ENCODE measurements at regions not wholly inside any gene's neighbourhood (a gene's known extent, or its start where the extent isn't known, plus 50 kb on each side); places are given as distances from the start of the nearest gene placed in this dataset.
"Not testable (repeated sequence)": the region's sequence is repeated elsewhere in the genome, so short reads cannot be mapped to it uniquely, and the experiment has no call there.

DNA sequence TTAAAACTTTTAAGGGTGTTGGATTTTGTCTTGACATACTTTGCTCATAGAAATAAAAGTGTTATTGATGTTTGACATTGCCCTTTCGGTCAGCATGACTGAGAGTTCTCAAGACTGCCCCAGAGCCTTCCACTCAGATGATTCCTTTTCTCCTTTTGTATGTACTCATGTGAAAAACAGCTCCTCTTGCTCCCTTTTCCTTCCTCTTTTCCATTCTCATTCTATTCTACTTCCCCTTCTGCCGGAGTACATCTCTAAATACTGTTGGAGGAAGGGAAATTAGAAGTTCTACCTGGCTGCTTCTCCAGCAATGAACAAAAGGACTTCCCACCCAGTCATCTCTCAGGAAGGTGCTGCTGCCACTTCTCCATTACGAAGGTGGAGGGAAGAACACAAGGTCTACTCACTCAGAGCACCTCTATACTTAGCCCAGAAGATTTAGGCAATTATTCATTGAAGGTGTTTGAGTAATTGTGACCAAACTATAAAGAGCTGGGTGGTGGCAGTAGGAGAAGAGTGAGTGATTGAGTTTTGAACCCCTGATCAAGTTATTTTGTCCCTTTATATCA lies 163.8 kb upstream of the MBNL1 start:
- no peak for DNase-seq

DNA sequence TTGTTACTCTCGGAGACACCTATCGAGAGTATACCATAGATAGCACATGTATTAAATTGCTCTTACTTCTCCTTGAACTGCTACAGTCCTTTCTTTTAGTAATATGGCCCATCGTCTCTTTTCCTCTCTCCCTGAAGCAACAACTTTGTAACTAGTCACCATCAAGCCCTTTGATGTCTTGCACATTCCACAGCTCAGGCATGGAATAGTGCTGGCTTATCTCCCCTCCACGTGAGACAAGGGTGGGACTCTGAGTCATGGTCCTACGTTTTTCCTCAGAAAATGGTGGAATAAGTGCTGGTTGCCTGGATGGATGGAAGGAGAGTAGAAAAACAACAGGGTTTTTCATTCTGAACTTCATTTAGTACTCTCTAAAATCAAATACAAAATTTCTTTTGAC lies 163.3 kb upstream of the MBNL1 start:
- no peak for DNase-seq

DNA sequence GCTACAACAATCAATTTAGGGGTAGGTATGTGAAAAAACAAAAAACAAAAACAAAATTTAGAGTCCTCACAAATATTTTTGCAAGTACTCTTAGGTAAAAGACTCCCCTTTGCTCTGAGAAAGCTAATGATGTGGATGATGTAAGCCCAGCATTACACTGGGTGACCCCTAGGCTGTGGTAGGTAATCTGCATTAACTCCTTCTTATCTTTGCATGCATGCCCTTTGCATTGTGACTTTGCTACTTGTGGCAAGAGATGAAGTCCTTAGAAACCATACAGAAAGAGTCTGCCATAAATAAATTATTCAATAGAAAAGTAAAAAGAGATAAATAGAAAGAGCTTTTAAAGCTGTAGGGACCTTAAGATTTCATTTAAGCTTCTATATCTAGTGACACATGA lies 159.7 kb upstream of the MBNL1 start:
- no peak for DNase-seq

DNA sequence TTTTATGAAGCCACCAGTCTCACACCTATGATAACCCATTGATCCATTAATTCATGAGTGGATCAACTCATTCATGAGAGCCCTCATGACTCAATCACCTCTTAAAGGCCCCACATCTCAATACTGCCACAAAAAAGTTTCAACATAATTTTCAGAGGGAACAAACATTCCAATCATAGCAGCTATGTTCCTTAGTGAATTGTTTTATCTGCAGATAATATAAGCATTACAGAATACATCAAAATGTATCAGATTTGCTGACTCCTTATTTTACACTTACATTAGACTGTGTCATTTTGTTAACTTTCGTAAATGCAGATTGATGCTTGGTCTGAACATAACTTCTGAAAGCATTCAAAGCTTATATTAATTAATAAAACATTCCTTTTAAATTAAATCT lies 155.3 kb upstream of the MBNL1 start:
- no peak for DNase-seq

DNA sequence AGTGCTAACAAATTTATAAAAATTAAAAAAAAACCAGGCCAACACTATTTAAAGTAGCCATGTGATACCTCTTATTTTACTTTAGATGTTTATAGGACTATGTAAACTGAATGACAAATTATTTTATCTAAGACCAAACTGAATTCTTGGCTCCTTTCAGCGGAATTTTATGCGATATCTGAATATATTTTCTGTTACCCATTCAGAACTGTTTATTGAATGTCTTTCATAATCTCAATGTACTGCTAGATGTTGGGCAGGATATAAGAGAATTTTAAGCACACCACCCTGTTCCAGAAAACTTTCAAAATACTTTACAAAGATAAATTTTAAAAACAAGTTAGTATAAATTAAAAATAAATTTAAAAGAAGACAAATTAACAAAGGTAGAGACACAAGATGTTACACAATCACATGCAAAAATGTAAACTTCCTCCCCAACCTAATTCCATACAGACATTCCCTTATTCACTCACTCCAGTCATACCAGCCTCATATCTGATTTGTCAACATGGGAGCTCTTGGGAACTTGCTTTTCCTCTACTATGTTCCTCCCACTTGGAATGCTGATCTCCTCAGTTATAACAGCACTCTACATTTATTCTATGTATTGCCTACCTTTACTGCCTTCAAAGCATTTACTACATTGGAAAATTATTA lies 154.6 kb upstream of the MBNL1 start:
- DNase-seq: no peak

DNA sequence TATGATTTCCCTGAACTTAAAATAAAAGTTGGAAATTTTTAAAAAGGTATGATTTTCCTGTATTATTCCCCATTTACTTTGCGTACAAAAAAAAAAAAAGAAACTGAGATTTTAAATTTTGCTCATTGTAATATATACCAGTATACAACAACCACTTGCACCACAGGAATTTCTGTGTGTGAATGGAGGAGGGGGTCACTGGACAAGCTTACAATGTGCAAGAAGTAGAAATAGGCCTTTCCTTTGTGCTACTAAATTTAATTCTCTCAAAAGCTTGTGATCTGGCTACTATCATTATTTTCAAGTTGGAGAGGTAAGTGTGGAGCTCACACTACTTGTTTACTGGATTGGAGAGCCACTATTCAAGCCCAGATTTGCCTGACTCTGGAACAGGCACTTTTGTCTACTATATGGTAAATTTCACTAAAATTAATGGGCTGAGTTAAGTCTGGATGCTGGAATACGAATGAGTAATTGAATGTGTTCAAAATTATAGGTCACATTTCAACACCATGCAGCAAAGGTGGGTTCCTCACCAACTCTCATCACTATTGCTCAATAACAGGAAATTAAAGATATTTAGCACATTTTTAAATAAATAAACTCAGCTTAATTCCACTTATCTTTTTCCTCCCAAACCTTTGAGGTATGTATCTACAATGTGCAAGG lies 148.0 kb upstream of the MBNL1 start:
- DNase-seq: no peak

DNA sequence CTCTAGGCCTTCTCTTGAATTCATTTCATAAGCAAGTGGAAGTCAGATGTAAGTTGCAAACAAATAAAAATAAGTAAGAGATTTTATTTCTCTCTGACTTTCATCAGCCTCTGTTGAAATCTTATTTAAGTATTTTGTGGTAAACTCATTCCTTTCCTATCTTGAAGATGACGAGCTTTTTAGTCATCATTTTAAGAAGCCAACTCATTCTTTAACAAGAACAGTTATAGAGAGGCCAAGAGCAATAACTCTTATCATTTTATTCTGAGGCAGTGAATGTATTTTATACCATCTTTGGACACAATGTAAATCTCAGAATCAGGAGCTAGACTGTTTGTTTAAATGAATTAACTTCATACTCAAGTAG lies 147.5 kb upstream of the MBNL1 start:
- no peak for DNase-seq

DNA sequence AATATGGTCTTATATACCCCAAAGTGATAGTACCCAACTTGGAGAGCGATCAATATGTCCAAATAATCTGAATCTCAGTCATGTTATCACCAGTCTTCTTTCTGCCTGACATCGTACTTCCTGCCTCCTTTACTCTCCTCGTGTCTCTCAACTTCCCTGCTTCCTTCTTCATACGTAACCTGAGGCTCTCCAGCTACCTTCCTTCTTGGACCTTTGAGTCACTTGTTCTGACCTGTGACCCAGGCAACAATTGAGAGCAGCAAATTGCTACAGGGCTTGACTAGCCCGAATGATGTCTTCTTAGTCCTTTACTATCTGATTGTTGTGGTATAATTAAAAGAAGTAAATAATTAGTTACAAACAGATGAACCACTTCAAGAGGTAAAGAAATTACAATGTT lies 145.9 kb upstream of the MBNL1 start:
- no peak for DNase-seq

DNA sequence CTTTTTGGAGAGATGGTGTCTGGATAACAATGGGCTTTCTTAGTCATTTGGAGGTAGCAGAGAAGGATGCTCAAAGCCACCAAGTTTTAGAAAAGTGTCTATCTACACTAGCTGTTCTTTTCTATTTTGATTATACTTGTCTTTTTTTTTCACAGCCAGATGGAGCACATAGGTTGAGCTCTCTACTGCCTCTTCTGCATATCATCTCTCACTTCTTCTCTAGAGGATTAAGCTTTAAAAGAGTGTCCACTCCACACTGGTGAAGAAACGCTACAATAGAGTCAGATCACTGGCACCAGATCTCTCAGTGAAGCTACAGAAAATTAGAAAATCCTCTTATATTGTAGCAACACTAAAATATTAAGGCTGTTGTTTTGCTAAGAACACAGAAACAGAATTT lies 145.3 kb upstream of the MBNL1 start:
- DNase-seq: no peak

DNA sequence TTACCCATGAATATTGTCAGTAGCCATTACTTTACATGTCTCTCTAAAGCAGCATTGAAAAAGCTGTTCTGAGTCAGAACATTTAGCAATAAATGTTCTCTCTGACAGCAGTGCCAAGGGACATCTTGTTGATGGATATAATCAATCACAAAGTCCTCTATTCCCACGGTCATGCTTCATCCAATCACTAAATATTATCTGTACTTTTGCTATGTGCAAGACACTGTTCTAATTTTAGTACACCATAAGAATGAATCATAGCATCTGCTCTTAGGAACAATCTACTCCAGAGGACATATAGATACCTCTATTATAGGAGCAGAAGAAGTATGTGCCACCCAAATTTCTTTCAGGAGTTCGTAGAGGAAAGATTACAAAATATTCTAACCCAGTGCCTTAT lies 142.5 kb upstream of the MBNL1 start:
- no peak for DNase-seq

DNA sequence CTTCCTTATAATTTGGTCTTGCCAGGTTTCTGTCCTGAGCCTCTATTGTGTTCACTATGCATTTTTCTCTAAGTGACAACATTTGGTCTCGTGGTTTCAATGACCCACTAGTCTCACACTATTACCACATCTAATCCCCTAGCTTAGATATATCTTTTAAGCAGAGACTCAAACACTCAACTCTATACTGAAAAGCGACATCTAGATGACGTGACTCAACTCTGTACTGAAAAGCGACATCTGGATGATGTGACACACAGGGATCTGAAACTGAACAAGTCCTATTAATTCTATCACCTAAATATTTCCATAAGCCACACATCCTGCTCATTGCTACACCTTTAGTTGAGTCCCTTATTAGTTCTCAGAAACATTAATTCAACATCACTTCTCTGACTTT lies 141.7 kb upstream of the MBNL1 start:
- no peak for DNase-seq

DNA sequence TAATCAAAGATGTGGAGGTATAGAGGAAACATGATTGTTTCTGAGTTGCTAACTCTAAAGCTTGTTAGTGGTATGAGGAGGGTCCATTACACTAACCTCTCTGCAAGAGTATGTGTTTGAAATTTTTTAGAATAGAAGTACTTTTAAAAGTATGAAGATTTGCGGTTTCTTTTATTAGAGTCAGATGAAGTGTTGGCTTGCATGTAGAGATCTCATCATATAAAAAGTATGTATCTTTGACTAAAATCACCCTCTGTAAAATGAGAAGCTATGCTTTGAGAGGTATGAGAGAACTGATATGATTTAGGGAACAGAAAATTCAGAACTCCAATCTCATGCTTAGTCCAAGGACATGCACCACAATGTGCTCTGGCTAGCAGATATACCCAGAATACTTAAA lies 140.4 kb upstream of the MBNL1 start:
- DNase-seq: no peak

DNA sequence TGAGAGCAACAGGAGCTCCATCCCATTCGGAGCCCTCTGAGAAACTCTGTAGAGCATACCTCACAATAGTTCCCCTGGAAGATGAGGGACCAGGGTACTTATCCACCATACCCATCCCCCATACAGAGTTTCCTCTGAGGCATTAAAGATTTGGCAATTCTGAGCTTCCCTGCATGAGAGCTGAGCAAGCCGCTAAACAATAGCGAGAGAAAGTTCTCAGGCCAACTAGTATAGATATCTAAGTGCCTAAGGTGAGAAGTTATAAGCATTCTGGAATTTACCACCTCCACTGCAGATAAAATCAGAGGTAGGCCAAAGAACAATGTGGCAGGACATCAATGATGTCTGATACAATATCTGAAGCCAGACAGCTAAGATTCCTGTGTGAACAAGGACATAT lies 129.1 kb upstream of the MBNL1 start:
- DNase-seq: no peak

DNA sequence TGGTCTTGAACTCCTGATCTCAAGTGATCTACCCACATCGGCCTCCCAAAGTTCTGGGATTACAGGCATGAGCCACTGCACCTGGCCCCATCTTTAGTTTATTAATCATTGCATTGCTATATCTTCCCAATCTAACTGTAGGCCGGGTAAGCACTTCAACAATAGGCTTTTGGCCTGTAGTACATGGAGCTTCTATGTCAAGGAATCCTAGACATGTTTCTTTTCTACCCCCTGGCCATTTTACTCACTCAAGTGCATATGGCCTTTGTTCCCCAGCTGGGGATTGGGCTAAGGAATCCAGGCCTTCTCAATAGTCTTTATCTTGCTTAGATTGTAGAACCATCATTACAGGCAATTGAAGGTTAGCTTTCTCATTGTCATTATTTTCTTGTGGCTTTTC lies 122.3 kb upstream of the MBNL1 start:
- no peak for DNase-seq

DNA sequence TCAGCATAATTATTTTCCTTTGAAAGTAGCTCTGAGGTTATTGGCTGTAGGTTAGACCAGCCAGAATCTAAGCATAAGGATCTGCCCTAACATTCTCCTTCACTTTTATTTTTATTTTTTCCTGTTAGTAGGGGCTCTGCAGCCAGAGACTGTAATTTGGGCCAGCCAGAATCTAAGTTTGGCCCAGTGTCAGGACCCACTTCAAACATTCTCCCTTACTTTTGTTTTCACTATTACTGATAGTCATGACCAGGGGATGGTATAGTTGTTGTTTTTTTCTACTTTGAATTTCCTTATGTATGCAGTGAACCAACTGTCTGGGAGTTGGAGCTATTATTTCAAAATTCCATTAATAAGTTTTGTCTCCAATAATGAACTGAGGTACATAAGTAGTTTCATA lies 121.0 kb upstream of the MBNL1 start:
- no peak for DNase-seq

DNA sequence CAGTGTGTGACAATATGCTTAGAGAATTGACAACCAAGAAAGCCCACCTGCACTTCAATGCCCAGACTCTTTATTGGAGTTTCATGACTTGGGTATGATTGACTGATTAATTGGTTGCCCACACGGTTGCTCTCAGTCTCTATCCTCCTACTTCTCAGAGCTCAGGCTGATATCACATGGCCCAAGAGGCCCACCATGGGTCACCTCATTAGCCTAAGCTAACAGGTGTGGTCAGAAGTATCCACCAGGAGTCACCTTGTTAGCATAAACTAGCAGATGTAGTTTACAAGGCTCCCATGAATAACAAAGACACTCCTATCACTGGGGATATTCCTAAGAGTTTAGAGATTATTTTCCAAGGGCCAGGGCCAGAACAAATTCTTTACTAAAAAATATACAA lies 120.2 kb upstream of the MBNL1 start:
- no peak for DNase-seq

DNA sequence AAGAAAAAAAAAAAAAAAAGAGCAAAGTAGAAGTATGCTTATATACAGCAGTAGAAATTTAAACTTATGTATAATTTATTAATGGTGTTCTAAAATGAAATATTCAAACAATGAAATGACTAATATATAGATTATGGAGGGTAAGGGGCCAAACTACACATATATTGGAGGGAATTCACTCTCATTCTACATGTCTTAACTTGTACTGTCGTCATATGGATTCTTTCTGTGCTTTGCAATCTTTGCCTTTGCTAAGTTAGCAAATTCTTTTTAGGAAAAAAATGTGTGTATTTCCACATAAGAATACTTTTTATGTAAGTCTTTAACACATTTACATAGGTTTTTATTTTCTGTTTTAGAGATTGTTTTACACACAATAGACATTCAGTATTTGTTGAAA lies 118.9 kb upstream of the MBNL1 start:
- no peak for DNase-seq

DNA sequence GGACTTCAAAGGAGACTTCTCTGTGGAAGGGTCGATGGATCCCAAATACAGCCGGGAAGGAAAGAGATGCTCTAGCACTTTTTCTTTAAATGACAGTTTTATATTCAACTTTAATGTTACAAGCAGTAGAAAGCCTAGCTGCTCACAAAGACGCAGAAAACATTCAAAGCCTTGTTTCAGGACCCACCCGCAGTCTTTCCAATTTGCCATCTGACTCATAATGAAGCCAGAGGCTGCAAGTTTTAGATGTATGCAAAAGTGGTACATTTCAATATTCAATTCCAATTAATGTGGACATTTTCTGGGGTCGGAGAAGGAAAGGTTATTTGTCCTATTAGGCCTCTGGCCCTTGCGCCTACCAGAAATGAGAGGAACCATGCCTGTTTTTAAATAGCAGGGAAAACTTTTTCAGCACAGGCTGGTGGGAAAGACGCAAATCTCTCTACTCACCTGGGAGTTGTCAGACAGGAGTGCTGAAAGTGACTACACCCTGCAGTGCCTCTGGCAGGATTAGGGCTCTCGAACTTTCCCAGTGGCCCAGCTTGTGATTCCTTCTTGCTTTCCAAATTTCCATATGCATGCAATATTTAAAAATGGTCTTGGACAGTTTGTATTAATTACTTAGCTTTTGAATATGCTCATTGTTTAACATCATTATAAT lies 117.4 kb upstream of the MBNL1 start:
- DNase-seq: no peak

DNA sequence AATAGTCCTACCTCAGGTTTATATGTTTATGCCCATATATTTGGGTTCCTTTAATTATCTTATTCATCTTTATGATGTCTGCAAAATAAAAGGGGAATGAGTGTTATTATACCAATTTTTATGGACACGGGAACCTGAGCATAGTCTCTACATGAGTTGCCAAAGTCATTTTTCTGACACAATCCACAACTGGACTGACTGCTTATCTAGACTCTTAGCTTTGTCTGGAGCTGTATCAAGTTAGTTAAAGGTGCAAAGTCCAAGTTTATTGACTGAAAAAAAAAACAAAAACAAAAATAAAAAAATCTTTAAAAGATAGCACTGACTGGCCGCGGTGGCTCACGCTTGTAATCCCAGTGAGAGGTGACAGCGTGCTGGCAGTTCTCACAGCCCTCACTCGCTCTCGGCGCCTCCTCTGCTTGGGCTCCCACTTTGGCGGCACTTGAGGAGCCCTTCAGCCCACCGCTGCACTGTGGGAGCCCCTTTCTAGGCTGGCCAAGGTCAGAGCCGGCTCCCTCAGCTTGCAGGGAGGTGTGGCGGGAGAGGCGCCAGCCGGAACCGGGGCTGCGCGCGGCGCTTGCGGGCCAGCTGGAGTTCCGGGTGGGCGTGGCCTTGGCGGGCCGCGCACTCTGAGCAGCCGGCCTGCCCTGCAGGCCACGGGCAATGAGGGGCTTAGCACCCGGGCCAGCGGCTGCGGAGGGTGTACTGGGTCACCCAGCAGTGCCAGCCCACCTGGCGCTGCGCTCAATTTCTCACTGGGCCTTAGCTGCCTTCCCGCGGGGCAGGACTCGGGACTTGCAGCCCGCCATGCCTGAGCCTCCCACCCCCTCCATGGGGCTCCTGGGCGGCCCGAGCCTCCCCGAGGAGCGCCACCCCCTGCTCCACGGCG lies 116.6 kb upstream of the MBNL1 start:
- DNase-seq: not testable (repeated sequence)

DNA sequence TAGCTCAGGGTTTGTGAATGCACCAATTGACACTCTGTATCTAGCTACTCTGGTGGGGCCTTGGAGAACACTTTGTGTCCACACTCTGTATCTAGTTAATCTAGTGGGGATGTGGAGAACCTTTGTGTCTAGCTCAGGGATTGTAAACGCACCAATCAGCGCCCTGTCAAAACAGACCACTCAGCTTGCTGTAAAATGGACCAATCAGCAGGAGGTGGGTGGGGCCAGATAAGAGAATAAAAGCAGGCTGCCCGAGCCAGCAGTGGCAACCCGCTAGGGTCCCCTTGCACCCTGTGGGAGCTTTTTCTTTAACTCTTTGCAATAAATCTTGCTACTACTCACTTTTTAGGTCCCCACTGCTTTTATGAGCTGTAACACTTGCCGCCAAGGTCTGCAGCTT lies 115.6 kb upstream of the MBNL1 start:
- not testable (repeated sequence) for DNase-seq

DNA sequence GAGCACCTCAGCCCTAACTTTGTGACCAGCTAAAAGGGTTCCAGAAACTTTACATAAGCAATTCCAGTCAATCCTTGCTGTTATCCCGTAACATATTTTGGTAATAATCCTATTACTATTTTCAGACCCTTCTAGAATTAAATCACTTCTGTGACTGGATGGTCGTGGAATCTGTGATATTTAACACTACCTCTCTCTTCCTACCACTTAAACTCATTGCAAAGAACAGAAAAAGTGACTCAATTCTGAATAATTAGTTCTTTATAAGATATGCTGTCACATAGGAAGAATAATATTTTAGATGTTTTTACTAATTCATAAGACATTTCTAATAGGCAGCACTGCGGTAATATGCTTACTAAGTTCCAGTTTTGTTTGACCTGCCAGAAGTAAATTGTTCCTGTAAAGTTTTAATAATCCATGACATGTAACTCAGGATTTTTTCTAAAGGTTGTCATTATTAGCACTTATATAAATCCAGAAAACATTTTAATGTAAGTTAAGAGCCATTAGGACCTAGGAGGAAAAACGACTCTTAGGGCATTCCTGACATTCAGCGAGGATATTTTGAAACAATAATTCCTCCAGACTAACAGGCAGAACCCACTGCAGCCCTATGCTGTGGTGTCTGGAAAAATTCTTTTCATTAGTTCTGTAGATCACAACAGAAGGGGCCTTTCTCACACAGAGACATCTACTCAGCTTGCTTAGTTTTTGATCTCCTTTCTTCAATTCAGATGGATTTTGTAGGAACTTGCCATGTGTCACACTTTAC lies 113.3 kb upstream of the MBNL1 start:
- DNase-seq: no peak

DNA sequence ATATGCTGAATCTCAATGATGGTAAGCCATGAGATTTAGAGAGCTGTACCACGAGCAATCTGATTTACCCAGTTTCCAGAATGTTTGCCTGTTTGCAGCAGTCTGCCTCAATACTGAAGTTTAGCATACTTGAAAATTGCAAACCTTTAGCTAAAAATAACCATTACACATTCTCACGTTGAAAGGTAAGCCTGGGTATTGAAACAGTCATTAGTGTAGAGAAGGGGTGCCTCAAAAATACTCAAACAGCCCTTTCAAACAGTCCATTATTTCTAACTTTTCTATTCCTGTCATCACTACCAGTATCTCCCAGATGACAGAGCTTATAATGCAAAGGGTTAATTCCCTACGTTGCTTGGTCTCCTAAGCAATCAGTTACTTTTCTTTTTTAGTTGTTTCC lies 111.8 kb upstream of the MBNL1 start:
- no peak for DNase-seq

DNA sequence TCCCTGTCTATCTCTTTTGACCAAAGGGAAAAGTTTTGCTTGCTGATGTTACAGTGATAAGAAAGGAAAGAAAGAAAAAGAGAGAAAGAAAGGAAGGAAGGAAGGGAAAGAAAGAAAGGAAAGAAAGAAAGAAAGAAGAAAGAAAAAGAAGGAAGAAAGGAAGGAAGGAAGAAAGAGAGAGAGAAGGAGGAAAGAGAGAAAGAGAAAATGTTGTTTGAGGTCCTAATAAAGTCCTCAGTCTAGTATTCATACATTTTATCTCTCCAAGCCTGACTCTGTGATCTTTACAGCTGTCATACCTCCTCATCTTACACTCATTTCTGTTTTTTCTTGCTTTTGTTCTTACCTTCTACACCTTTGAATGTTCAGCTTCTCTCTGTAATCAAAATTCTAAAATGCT lies 111.4 kb upstream of the MBNL1 start:
- no peak for DNase-seq

Data from activated T-cell treated with anti-CD3 and anti-CD28 coated beads for 4 hours (primary cell).